ENCODE measurements at regions not wholly inside any gene's neighbourhood (a gene's known extent, or its start where the extent isn't known, plus 50 kb on each side); places are given as distances from the start of the nearest gene placed in this dataset.

GRCh38 chr12:13288501-13288900 is 92.0 kb downstream of the EMP1 start:
- TF ChIP-seq POLR2A (IDR thresholded peaks at IDR 0.05; ENCODE audit: low read length) (no peak), GATA1 (IDR thresholded peaks at IDR 0.05; ENCODE audit: low read depth, low read length) (no peak)

All from erythroblast (primary cell).